HG02642 (cell line): ENCODE measurements at regions not wholly inside any gene's neighbourhood (a gene's known extent, or its start where the extent isn't known, plus 50 kb on each side); places are given as distances from the start of the nearest gene placed in this dataset.
"Not testable (repeated sequence)": the region's sequence is repeated elsewhere in the genome, so short reads cannot be mapped to it uniquely, and the experiment has no call there.

Experiments
- ATAC-seq: cut with Tn5 transposase; IDR thresholded peaks from one replicate; pipeline ENCODE4 v1.9.1; 2021; ENCODE audit warnings: mild to moderate bottlenecking; ENCODE audit not compliant: unreplicated experiment, poor library complexity

DNA sequence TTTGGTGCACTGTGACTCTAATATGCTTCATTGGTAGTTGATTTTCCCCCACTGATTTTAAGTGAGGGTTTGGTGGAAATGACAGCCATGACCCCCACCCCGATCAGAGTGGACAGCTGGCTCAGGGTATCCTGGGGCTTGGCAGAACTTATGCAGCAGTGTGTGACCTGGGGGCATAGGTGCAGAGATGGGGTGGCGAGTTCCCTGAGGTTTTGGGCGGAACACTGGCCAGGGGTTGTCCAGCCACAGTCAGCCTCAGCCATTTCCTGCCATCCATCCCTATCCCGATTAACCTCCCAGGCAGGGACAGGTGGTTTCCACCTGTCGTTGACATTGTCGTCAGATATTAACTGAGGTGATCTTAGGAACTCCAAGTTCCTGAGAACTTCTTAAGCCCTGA lies 155.8 kb upstream of the CHST15 start:
- ATAC-seq: no peak

DNA sequence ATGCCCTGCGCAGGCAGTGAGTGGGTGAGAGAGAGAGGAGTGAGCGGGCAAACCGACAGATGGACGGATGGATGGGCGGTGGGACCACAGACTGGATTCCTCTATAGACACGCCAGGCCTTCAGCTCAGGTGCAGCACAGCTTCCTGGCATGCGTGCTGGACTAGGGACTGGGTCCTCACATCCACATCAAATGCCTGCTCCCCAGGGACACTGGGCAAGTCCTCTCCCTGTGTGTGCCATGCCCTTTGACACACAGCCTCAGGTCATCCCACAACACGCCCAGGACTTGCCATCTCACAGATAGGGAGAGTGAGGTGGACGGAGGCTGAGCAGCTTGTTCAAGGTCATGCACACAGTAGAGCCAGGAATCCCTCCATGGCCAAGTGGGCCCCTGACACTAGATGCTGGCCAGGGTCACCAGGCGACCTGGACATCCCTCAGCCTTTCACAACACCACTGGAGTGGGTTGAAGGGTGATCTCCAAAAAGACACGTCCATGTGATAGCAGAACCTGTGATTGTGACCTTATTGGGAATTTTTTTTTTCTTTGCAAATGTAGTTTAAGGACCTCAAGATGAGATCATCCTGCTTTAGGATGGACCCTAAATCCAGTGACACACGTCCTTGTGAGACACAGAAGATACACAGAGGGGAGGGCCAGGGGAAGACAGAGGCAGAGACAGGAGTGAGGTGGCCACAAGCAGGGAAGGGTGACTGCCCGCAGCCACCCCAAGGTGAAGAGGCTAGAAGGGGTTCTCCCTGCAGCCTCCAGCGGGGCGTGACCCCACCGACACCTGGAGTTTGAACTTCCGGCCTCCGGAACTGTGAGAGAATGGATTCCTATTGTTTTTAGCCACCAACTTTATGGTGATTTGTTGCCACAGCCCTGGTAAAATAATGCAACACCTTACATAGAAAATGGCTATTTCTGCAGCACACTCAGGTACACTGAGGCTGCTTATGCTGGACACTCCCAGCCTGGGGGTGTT lies 155.0 kb upstream of the CHST15 start:
- ATAC-seq: no peak

DNA sequence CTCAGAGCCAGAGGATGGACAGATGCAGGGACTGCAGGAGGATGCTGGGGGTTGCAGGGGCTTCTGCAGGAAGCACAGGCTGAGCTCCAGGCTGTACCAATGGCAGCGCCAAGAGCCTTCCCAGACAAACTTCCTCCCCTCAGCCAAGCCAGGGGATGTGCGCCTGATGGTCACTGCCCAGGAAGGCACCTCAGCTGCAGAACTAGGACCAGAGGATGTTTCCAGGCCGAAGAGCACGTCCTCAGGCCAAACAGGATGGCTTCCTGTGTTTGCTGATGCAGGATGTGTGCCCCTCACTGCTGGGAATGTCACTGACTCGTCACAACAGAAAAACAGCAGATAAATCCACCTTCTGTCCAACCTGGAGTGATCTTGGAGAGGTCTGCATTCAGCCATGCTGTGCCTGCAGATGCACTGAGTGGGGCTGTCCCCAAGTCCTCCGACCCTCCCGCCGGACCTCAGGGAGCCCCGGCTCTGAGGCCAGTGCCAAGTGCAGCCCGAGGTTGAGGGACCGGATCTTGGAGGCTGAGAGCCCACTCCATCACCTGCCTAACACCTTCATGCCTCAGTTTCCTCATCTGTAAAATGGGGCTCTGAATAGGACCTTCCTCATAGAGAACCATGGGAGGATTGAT lies 152.5 kb upstream of the CHST15 start:
- ATAC-seq: no peak

DNA sequence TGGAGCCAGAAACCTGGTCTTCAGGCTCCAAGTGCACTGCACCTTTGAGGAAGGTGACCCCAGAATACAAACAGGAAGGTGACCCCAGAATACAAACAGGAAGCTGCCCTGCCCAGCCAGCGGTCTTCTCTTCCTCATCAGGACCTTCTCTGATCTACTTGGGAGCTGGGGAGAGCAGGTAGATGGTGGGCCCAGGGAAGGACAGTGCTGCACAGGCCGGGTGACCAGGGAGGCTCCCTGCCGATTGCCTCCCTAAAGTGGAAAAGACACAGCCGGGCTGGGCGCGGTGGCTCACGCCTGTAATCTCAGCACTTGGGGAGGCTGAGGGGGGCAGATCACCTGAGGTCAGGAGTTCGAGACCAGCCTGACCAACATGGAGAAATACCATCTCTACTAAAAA lies 151.8 kb upstream of the CHST15 start:
- no peak for ATAC-seq

DNA sequence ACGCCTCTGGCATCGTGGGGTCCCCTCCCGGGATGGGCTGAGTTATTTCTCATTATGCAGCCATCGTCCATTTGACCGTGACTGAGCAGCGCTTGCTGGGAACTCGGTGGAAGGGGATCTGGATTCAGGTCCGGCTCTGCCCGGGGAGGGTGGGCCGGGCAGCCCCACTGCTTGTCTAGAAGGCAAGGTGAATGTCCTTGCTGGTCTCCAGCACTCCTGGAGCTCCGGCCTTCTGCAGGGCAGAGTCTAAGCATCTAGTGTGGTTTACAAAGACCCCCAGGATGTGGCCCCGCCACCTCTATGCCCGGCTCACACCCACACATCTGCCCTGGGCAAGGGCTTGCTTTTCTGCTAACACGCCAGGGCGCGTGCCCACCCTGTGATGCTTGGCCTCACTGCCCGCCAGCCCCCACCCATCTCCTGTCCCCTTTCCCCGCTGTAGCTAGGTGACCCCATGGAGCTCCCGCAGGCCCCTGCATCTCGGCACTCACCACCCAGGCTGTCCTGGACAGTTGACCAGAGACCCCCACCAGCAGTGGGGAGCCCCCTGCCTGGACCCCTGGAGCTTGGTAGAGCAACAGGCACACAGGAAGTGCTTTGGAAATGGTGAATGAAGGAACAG lies 151.0 kb upstream of the CHST15 start:
- no peak for ATAC-seq

DNA sequence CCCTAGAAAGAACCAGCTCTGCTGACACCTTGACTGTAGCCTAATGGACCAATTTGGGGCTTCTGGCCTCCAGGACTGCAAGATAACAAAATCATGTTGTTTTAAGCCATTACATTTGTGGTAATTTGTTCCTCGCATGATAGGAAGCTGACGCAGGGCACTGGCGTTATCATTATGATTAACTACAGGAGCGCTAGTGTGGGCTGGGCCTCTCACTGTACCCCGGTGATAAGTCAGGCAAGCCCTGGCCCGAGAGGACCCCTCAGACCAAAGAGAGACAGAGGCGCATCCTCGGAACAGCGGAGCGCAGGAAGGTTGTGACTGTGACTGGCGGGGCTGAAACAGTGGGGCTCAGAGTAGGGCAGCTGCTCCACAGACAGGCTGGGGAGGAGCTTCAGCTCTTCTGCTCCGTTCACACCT lies 150.3 kb upstream of the CHST15 start:
- no peak for ATAC-seq

DNA sequence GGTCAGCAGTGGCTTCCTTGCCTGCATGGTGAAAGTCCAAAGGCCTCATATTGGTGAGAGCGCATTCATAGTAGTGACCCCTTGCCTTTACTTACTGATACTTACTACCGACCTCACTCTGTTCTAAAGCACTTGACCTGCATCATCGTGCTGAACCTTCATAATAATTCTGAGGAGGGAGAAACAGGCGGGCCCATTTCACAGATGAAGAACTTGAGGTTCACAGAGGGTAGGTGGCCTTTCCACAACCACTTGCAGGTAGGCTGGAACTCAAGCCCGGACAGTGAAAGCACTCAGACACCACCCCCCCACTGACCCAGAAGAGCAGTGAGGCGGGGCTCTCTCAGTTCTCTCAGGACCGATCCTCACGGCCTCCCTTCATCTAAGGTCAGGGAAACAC lies 149.4 kb upstream of the CHST15 start:
- no peak for ATAC-seq

DNA sequence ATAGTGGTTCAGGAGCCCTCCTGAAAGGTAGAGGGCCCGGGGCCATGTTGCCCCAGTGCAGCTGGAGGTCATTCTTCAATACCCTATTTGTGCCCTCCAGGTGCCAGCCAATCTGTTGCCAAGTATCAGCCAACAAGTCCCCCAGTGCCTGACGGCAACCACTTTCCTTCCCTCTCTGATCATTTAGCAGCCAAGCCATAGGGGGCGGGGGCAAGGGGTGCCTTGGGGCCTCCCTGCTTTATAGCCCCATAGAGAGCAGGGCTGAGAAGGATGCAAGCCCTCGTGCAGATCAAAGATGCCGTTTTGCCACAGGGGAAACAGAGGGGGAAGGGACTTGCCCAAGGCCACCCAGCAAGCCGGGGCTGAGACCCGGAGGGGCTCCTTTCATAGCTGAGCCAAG lies 149.0 kb upstream of the CHST15 start:
- no peak for ATAC-seq

DNA sequence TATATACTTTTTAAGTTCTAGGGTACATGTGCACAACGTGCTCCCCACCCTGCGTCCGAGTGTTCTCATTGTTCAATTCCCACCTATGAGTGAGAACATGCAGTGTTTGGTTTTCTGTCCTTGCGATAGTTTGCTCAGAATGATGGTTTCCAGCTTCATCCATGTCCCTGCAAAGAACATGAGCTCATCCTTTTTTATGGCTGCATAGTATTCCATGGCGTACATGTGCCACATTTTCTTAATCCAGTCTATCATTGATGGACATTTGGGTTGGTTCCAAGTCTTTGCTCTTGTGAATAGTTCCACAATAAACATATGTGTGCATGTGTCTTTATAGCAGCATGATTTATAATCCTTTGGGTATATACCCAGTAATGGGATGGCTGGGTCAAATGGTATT lies 148.1 kb upstream of the CHST15 start:
- not testable (repeated sequence) for ATAC-seq

DNA sequence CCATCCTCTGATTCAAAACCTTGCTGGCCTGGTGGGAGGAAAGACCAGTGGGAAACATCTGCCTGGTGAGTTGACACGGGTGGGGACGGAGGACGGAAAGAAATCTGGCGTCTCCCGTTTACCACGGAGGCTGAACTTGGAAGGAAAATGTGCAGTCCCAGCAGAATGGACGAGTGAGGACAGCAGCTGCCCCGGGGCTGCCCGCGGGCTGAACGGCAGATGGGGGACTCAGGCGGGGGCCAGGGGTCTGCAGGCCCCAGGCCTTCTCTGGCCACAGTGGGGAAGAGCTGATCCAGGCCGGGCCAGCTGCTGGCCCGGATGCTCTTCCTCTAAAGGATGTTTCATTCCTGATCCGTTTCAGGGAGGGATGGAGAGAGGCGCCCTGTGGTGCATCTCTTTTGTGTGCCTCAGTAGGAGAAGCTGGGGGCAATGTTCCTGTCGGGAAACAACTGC lies 147.5 kb upstream of the CHST15 start:
- no peak for ATAC-seq

DNA sequence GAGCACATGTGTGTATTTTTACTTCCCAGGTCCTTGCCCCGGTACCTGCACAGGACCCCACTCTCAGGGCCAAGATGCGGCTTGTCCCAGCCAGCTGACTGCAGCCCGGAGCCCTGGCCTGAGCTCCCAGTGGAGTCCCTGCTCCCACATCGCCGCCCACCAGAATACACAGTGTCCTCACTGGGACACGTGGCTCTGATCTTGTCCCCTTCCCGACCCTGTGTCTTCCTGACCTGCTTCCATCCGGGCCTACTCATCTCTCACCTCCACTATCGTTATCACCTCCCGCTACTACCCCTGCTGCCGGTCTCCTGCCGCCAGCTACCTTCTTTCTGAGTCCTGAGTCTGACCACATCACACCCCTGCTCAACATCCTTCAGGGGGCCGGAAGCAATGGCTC lies 146.3 kb upstream of the CHST15 start:
- no peak for ATAC-seq

DNA sequence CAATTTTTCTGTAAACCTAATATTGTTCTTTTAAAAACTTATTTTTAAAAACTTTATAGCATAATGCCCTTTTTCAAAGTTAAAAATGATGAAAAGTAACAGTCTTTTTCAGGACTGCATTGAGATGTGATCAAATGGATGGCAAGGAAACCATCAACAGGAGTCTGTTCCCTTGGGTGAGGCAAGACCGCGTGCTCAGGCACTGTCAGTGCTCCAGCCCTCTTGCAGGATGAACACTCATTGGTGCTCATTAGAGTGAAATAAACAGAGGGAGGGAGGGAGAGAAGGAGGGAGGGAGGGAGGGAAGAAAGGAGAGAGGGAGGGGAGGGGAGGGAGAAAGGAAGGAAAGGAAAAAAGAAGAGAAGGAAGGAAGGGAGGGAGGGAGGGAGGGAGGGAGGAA lies 145.7 kb upstream of the CHST15 start:
- ATAC-seq: no peak

DNA sequence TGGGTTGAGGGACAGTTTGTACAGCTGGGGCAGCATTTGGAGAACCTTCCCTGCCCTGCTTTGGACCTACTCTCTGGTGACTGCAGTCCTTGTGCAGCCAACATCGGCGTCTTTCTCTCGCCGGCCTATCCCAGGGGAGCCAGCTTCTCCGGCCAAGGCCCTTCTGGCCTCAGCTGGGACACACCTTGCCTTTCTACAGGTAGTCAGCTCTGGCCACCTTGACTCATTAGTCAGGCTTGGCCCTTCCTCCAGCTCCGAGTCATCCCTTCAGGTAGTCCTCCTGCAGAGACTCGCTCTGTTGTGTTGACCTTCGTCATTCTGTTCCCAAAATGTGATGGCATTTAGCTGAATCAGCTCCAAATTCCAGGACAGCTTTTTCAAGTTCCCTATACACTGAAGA lies 145.0 kb upstream of the CHST15 start:
- no peak for ATAC-seq

DNA sequence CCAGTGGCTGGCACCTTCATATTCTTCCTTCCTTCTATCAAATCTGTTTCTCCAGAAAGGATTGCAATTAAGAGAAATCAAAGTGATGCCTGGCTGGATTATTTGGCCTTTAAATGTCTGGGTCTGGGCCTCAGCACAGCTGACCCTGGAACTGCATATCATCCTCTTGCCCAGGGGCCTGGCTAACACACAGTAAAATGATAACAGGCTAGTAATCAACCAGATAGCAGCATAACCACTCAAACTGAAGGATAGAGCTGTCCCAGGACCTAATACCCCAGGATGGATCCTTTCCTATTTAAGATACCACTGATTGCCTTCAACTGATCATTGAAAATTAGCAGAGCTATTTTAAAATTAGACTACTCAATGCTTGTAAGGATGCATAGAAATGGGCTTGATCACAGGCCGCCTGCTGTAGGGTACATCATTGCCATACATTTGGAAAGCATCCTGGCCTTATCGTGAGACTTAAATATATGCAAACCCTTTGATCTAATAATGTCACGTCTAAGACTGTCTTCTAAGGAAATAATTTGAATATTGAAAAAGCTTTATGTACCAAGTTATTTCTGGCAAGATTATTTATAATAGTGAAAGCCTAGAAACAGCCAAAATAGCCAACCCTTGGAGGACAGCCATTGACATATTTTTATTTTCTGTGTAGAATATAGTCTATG lies 144.0 kb upstream of the CHST15 start:
- ATAC-seq: no peak

DNA sequence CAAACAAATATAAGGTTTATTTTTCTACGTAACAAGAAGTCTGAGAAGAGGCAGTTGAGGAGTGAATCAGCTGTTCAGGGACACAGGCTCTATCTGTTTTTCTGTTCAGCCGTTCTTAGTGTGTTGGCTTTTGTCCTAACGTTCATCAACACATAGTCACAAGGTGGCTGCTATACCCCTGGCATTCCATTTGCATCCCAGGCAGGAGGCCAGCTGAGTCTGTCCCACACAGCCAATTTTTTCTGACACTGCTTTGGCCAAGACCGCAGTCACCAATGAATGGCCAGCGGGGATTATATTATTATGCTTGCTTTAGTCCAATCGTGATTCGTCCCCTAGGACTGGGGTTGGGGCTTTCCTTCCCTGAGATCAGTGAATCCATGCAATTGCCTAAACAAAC lies 143.4 kb upstream of the CHST15 start:
- no peak for ATAC-seq

DNA sequence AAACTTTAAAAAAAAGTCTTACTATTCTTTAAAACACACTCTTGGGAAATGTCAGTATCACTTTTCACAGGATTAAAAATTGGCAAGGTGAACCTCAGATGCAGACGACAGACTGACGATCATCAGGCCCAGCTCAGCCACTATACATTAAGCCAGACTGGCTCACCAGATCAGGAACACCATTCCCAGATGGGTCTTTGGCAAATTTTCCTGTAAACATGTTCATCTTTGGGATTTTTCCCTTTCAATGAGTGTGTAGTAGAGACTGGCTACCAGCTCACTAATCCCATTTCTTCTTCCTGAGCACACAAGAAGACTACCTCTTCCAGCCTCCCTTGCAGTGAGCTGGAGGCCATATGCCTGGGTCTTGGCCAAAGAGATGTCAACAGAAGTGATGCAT lies 142.7 kb upstream of the CHST15 start:
- no peak for ATAC-seq

DNA sequence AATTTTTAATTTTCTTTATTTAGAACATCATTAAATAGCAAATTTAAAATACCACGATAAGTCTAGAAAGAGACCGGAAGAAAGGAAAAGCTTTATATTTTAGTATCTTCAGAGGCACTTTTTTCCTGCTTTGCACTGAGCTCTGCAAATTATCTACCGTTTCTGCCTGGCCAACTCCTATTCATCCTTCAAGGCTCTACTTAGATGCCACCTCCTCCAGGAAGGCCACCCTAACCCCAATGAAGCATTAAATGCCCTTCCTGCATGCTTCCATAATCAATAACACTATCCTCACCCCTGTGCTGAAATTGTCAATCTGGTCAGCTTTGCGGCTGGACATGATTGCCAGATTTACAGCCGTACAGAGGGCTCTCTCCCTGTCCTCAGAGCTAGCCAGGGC lies 141.8 kb upstream of the CHST15 start:
- ATAC-seq: no peak

DNA sequence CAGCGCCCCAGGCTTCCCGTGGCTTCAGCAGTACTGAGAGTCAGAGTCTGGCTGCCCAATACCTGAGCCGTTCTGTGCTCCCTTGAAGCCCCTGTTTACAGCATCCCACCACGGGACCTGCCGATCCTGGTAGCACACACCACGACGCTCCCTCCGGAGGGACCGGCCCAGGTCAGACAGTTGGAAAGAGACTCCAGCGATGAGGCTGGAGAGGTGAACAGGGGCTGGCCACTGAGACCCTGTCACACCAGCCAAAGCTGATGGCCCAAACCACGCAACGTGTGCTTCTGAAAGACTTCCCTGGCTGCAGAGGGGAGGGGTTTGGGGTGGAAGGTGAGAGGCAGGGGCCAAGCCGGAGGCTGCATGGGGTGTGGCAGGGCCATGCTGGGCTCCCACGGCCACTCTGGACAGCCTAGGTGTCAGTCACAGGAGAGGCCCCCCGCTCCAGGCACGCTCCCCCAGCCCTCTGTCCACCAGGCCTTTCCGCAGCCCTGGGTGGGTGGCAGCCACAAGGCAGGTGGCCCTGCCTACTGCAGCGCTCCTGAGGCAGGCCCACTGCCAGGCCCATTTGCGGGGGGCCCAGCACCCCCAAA lies 140.2 kb upstream of the CHST15 start:
- no peak for ATAC-seq

DNA sequence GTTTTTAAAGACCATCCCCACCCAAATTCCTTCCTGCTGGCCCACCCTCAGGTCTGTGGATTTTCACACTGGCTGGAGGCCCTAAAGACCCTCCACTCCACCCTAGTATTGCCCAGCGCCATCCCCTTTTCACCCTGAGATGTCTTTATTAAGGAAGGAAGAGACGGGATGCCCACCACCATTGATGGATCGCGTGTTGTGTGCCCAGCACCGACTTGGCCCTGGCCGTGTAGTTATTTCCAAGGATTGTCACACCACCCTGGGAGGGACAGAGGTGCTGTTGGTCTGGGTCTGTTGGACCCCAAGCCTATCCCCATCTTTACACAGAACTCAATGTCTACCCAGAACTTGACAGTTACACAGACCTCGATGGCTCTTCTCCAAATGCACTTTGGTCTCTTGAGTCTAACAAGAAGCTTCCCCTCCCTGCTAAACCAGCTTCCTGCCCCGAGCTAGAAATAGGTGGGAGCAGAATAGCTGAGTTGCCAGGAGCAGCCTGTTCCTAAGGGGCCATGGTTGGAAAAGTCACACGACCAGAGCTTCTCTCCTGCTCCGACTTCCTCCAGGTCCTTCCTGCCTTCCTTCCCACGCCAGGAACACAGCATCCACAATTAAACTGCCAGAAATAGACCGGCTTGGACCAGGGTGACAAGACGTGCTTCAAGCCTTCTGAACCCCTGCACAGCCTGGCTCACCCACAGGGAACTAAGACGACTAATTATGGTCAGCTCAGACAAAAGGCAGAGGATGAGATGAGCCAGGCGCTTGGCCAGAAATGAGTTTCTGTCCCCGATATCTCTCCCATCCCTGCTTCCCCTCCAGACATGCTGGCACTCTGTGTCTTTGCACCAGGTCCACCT lies 139.5 kb upstream of the CHST15 start:
- no peak for ATAC-seq
